HG03159 (cell line): ENCODE measurements at regions not wholly inside any gene's neighbourhood (a gene's known extent, or its start where the extent isn't known, plus 50 kb on each side); places are given as distances from the start of the nearest gene placed in this dataset.

Source experiments
- ATAC-seq: cut with Tn5 transposase; IDR thresholded peaks from one replicate; pipeline ENCODE4 v1.9.1; 2021; ENCODE audit warnings: mild to moderate bottlenecking, moderate library complexity; ENCODE audit not compliant: unreplicated experiment

DNA sequence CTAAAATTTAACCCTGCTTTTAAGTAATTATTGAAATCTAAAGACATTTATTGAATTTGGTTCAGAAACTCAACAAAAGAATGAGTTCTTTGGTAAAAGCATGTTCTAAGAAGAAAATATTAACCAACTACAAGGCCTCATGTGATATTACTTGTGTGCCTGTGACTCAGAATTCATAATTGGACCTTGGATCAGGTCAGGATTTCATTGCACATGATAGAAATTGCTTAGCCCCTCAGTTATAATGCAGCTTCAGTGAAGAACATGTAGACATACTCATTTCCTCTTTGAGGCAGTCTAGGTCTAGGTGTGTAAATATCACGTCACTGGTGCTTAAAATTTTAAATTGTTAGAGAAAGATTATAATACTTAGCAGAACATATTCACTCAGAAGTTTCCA, 410.0 kb upstream of the SOX9 start:
- no peak for ATAC-seq

DNA sequence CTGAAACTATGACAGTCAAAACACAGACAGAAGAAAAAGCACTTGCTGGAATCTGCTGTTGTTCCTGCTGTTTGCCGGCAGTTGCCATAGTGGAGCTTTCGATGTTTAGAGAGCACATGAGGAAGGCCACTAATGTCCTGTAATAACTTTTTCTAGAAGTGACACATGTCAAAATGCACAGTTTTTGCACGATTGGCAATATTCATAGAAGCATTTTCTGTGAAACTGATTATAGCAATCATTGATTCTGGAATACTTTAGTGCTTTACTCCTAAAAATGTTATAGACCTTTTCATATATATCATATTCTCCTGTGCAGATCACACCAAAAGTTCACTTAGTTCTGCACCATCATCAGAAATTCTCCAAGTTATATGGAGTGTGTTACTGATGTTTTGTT, 407.0 kb upstream of the SOX9 start:
- no peak for ATAC-seq

DNA sequence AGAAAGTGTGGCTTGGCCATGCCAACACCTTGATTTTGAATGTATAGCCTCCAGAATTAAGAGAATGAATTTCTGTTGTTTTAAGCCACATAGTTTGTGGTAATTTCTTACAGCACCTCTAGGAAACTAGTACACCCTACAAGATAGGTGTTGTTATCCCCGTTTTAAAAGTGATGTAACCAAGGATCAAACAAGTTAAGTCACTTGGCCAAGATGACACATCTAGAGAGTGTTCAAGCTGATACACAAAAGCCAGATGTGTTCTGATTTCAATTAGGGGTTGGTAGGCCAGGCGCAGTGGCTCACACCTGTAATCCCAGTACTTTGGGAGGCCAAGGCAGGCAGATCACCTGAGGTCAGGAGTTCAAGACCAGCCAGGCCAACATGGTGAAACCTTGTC, 396.5 kb upstream of the SOX9 start:
- no peak for ATAC-seq

DNA sequence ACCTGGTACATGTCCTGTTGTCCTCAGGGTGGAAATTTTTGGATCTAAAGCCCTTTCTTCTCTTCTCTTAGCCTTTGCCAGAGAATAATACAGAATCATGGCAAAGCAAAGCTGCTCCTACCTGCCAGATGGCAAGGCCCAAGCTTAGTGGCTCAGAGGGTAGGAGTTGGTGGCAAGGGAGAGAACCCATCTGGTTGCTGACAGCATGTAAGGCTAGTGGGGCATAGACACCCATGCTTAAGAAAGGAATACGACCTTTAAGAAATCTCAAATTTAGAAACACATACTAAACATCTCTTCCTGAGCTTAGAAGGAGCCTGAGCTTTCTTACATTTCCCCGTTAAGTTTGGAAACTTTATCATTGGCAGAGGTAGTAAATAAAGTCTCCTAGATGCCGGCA, 395.0 kb upstream of the SOX9 start:
- no peak for ATAC-seq

DNA sequence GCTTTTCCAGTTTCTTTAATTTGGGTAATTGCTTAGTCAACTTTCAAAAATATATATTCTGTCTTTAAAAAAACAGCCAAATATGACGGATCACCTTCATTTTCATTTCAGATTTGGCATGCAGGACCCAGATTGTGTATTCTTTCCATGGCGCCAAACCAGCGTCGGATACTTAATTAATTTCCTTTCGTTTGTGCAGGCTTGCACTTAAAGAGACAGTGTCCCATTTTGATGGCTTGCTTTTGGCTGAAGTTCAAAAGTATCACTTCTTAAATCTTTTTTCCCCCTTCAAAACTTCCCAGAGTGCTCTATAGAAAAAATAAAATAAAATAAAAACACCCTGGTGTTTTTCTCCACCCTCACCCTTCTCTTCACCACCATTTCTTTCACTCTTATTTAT, 394.5 kb upstream of the SOX9 start:
- ATAC-seq: no peak

DNA sequence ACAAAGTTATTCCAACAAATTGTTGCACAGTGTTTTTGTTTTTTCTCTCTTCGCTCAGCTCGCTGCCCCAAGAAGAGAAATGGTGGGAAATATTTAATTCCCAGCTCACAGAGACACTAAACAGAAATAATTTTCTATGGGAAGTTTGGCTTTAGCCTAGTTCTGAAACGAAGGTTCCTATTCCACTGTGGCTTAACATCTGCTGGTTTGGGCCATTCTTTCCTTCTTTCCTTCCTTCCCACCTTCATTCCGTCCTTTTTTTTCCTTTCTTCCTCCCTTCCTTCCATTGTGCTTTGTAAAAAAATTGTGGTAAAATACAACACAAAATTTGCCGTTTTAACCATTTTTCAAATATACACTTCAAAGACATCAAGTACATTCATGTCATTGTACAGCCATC, 393.5 kb upstream of the SOX9 start:
- ATAC-seq: no peak

DNA sequence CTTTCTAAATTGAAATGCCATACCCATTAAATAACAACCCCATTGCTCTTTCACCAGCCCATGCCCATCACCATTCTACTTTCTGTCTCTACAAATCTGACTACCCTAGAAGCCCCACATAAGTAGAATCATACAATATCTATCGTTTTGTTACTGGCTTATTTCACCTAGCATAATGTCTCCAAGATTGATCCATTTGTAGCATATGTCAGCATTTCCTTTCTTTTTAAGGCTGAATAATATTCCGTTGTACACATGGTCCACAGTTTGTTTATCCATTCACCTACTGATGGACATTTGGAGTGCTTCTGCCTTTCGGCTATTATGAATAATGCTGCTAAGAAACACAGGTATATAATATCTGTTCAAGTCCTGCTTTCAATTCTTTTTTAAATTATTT, 393.1 kb upstream of the SOX9 start:
- no peak for ATAC-seq

DNA sequence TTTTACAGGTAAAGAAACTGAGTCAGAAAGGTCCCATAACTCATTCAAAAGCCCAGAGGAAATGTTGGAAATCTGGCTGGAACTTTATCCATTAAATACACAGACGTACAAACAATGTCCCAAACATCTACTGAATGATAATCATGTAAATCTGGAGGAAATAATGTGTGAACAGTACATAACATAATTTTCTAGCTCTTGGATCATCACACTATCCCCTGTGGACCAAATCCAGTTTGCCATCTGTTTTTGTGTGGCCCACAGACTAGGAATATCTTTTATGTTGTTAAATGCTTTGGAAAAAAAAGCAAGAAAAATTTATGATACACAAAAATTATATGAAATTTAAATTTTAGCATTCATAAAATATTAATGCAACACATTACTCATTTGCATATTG, 389.9 kb upstream of the SOX9 start:
- ATAC-seq: no peak

DNA sequence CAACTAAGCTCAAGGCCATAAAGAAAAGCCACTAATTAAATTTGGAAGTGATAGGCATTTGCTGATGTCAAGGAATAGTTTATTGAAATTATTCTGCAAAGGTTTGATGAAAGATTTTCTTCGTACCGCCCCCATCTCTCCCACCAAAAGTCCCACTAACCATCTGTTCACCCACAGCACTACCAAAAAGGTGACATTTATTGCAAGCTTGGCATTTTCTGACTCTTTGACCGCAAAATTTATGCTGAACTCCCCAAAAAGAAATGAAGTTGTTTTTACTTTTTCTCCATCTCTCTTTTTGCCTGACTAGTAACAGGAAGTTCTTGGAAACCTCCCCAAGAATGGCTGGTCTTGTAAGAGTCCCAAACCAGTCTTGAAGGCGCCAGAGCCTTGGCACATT, 384.9 kb upstream of the SOX9 start:
- ATAC-seq: no peak

DNA sequence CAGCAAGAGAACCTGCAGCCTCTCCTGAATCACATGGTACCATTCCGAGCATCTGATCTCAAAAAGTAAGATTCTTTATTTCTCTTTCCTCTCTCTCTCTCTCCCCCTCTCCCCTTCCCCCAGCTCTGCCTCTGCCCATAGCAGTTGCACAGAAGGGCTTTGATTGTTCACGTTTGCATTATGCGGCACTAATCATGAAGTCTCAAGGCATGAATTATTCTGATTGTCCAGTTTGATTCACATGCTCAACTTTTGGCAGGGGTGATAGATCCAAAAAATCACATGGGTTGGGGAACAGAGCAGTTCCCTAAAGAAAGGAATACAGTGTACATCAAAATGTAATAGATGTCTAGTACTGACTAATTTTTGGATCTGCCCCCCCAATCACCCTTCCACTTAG, 380.0 kb upstream of the SOX9 start:
- ATAC-seq: no peak

DNA sequence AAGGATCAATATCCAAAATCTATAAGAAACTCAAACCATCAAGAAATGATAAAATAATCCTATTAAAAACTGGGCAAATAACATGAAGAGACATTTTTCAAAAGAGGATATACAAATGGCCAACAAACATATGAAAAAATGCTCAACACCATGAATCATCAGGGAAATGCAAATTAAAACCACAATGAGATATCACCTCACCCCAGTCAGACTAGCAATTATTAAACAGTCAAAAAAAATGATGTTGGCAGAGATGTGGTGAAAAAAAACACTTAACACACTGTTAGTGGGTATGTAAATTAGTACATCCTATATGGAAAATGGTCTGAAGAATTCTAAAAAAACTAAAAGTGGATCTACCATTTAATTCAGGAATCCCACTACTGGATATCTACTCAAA, 379.0 kb upstream of the SOX9 start:
- ATAC-seq: no peak

DNA sequence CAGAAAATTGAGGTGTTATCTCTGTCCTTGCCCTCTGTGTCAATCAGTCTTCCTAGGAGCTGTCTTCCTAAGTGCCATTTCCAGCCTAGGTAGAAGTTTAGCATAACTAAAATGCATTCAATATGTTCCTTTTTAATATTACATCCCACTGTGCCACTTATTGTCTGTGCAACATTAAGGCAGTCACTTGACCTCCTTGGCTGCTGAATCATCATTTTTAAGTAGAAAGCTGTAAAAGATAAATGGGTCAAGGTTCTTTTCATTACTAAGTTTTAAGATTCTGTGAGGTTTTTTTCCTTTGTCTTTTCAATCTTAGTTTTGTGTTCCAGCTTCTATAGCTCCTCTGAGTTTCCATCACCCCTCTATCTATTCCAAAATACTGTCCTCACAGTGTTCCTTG, 371.9 kb upstream of the SOX9 start:
- ATAC-seq: no peak

DNA sequence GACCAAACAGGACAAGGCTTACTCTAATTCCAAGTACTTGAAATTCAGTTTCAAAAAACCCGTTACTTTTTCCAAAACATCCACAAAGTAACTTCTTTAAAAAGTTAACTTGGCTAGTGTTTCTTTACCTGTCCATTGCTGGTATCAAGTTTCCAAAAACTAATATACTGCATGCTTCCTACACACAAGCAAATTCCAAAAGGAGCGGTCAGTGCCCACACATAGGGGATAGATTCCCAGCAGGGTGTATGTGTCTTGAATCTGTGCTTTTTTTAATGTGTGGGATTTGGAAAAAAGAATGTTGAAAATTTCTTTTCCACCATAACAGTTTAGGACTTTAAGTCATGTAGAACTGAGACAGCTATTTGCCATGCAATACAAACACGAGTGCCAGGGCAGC, 367.8 kb upstream of the SOX9 start:
- ATAC-seq: no peak

DNA sequence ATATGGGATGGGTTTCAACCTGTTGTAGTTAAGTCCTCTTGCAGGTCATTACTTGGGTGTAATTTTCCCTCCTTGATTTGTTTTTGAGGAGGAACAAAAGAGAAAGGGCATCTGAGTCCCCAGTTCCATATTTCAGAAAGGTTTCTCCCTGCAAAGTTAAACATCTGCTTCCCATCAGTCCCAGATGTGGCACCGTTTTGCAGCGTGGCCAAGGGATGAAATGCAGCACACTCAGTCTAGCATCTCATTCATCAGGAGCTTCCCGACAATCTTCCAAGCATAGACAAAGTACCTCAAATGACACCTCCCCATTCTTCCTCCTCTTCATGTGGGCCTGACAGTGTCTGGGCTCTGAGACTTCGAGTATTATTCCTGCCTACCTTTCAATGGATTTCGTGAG, 363.7 kb upstream of the SOX9 start:
- ATAC-seq: no peak

DNA sequence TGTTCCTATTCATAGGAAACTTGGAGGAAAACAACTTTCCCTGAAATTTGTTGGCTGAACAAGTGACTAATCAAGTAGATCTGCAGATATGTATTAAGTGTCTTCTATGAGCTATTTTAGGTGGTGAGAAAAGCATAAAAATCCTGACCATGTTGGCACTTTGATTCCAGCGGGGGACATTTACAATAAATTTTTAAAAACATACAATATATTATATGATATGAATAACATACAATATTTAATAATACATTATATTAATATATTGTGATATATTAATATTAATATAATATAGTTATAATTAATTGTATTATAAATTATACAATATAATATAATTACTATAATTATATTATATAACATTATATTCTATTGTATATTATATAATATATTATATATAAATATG, 362.9 kb upstream of the SOX9 start:
- no peak for ATAC-seq

DNA sequence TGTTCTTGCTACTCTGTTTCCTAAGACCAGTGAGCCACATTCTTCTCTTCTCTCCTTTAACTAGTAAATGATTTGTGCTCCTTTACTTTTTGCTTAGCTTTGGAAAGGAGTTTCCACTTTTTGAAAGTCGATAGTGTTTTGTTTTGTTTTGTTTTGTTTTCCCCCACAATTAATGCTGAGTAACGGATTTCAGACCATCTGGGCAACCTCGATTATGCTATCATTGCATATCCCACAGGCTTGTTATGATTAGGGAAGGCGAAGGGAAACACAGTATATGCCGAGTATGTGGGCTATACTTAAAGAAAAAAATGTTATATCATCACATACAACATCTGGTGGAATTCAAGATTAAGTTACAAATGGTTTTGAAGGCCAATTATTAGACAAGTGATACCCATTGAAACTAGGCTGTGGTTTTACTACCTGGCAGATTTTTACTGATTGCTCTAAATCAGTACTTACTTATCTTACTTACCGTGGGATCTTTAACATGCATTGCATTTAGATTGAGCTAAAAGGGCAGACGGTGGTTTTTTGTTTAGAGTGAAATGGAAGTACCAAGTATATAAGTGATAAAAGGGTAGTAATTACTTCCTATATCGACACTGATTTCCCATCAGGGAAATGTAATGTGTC, 361.3 kb upstream of the SOX9 start:
- no peak for ATAC-seq

DNA sequence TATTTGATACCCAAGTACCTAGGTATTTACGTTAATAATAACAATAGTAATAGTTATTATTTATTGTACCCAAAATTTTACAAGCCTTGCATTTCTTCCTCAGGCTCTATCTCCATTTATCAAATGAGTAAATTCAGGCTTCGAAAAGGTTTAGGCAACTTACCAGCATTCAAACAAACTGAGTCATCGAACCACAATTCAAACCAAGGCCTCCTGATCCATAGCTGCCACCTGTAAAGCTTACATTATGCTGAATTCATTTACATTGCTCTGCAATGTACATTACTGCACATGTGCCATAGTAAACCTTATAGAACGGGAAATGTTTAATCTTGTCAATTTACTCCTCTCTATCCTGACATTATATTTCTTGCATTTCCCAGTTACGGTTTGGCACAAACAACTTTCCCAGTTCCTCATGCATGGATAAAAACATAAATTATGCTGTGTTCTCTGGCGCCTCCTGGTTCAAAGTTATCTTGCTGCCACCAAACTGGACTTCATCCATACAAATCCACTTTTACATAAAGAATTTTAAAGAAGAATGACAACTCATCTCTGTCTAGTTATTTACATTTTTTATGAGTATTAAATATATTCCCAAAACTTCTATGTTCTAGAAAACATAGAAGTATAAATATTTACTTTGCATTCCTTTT, 360.6 kb upstream of the SOX9 start:
- ATAC-seq: no peak

DNA sequence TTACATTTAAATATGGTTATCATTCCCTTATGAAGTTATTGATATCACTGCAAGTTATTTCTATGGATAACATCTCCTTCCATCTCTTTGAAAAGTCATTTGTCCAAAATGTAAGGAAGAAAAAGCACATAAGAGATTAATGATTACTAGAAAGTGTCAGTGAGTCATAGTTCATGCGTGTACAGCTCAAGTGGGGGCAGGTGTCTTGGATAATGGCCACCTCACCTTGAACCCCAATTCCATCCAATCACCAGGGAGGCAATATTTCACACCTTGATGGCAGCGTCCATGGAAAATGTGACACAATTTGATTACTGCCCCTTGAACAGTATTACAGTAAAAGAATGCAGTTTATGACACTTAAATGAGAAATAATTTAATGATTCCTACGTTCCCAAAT, 358.3 kb upstream of the SOX9 start:
- ATAC-seq: no peak

DNA sequence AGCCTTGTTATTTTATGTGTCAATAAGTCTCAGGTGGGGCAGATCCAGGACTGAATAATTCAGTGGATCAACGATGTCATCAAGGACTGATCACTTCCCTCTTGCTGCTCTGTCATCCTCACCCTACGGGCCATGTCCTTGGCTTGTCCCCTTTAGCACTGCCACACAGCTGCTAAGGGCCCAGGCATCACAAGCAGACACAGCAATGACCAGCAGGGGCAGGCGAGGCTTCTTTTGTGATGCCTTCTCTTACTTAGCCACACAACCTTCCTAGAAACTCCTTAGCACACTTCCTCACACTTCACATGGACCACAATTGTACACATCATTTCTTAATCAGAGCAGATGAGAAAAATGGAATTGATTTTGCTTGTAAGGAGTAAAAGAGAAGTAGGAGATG, 356.3 kb upstream of the SOX9 start:
- ATAC-seq: peak; percentile 50

DNA sequence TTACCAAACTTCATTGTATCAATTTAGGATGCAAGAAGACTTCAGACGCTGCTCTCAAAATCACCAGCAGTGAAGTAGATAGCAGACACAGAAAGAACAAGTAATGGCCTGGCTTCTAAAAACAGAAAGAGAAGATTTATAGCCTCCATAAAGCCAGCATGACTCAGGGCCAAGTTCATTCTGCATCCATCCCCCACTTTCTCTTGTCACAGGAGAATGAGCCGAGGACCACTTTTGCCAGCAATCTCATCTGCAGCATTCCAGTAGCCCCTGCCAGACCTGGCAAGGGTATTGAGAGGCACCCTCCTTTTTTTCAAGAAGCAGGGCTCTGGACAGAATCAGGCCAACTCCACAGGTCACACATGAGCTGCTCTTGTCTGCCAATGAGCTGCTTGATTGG, 355.4 kb upstream of the SOX9 start:
- no peak for ATAC-seq

DNA sequence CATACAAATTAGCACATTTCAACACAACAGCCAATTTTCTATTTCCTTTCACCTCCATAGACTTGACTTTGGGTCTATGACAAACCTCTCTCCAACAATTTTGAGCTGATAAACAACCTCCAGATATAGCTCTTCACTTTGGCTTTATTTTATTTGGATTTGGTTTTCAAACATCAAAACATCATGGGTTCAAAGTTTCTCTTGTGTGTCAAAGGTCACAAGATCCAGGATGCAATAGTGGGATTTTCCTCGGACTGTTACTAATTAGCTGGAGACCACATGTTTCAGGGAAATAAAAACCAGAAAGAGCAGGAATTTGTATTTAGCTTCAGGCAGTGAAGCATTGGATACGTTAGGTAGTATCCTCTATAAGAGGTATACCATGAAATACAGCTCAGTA, 351.0 kb upstream of the SOX9 start:
- ATAC-seq: no peak

DNA sequence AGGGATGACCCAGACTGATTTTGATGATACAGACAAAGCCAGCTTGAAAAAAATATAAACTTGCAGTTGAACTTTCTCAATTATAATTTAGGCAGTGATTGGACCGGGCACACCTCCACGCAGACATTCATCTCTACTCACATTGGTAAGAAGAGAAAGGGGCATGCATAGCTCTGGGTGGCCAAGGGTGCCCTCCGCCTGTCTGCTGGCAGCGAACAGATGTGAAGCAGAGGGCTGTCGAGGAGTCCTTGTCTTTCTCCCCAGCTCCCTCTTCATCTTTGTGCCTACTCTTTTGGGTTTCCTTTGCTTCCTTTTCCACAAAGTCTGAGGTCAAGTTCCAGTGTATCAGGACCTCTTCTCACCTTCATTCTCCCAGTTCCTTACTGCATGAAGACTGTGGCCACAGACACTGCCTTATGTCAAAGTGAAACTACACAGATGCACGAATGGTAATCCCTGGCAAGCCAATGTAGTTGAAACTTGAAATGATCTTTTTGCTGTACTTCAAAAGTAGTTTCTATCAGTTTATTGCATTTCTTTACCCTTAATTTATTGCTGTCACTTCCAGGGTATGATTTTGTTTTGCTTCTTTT, 343.7 kb upstream of the SOX9 start:
- no peak for ATAC-seq

DNA sequence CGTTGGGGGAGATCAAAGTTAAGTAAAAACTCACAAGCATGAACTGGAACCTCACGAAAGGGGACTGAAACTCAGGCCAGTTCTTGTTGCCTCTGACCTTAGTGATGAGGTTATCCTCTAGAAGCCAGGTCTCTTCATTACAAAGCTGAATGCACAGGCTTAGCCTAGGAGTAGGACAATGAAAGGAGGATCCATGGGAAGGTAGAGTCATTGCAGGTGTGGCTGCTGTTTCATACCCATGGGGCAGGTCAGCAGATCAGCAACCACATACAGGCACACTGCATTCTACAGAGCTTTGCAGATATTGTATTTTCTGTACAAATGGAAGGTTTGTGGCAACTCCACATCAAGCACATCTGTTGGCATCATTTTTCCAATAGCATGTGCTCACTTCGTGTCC, 341.3 kb upstream of the SOX9 start:
- ATAC-seq: no peak
